HG03575 (cell line): ENCODE measurements at regions not wholly inside any gene's neighbourhood (a gene's known extent, or its start where the extent isn't known, plus 50 kb on each side); places are given as distances from the start of the nearest gene placed in this dataset.

Experiments used
- ATAC-seq: cut with Tn5 transposase; IDR thresholded peaks from one replicate; pipeline ENCODE4 v1.9.1; 2021; ENCODE audit not compliant: unreplicated experiment, insufficient number of reproducible peaks, low FRiP score; ENCODE audit errors: extremely low read depth

GRCh38 chr2:15825276-15825980, 114.9 kb upstream of the MYCN start:
- ATAC-seq, result no peak

GRCh38 chr2:15826273-15826717, 114.1 kb upstream of the MYCN start:
- no peak for ATAC-seq

GRCh38 chr2:15827001-15827400, 113.3 kb upstream of the MYCN start:
- ATAC-seq, result no peak

- ATAC-seq, result no peak
Observed at GRCh38 chr2:15828576-15828975, 111.8 kb upstream of the MYCN start.

- ATAC-seq, result no peak
Observed at GRCh38 chr2:15829091-15829801, 111.1 kb upstream of the MYCN start.

- ATAC-seq, result no peak
Observed at GRCh38 chr2:15829985-15830384, 110.4 kb upstream of the MYCN start.

GRCh38 chr2:15830937-15831549, 109.3 kb upstream of the MYCN start:
- no peak for ATAC-seq

GRCh38 chr2:15832030-15832709, 108.2 kb upstream of the MYCN start:
- no peak for ATAC-seq

- ATAC-seq, result no peak
Observed at GRCh38 chr2:15832849-15833680, 107.3 kb upstream of the MYCN start.

- ATAC-seq, result no peak
Observed at GRCh38 chr2:15833731-15834130, 106.6 kb upstream of the MYCN start.

GRCh38 chr2:15834381-15835031, 105.8 kb upstream of the MYCN start:
- ATAC-seq, result no peak

GRCh38 chr2:15835991-15836688, 104.2 kb upstream of the MYCN start:
- ATAC-seq, result no peak

GRCh38 chr2:15836689-15837610, 103.4 kb upstream of the MYCN start:
- ATAC-seq, result no peak

- no peak for ATAC-seq
Observed at GRCh38 chr2:15838481-15839090, 101.8 kb upstream of the MYCN start.

GRCh38 chr2:15839426-15840124, 100.8 kb upstream of the MYCN start:
- ATAC-seq, result no peak

GRCh38 chr2:15840148-15840547, 100.2 kb upstream of the MYCN start:
- ATAC-seq, result no peak
